ENCODE measurements at regions not wholly inside any gene's neighbourhood (a gene's known extent, or its start where the extent isn't known, plus 50 kb on each side); places are given as distances from the start of the nearest gene placed in this dataset.

GRCh38 chr13:109287553-109287952 lies 498.8 kb downstream of the IRS2 start:
- TF ChIP-seq CTCF (IDR thresholded peaks at IDR 0.05) (no peak), POLR2A (IDR thresholded peaks at IDR 0.05) (no peak), POLR2AphosphoS5 (IDR thresholded peaks at IDR 0.05; ENCODE audit: insufficient read depth in 1 of 2, low read depth in 1 of 2) (no peak)

All from vagina (tissue), 2 donors.